ENCODE measurements at regions not wholly inside any gene's neighbourhood (a gene's known extent, or its start where the extent isn't known, plus 50 kb on each side); places are given as distances from the start of the nearest gene placed in this dataset.

- TF ChIP-seq BHLHE40 (IDR thresholded peaks at IDR 0.05; ENCODE audit: borderline replicate concordance) = no peak
- TF ChIP-seq TARDBP (IDR thresholded peaks at IDR 0.05) = no peak
- TF ChIP-seq ZNF384 (IDR thresholded peaks at IDR 0.05) = no peak
- no peak for TF ChIP-seq SP1 (IDR thresholded peaks at IDR 0.05)
- TF ChIP-seq ARNT (IDR thresholded peaks at IDR 0.05) = no peak
- TF ChIP-seq FOXA1 (IDR thresholded peaks at IDR 0.05) = no peak
These were observed 285.8 kb upstream of the SULF2 start for GRCh38 chr20:48070991-48071652.

All from HEK293T (cell line).